ENCODE measurements at regions not wholly inside any gene's neighbourhood (a gene's known extent, or its start where the extent isn't known, plus 50 kb on each side); places are given as distances from the start of the nearest gene placed in this dataset.

DNA sequence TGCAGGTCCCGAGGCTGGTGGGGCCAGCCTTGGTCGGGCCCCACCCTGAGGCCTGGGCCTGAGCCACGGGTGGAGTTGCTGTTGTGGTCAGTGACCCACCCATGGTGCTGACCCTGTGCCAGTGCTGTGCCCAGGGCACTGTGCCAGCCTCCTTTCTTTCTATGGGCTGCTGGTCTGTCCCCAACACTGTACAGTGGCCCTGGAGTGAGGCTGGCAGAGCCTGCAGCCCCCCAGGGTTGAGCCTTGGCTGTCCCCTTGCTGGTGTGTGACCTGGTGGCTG, 1235.7 kb downstream of the BRD1 start:
- no peak for TF ChIP-seq ARNTL (CRISPR knock-in tag; IDR thresholded peaks at IDR 0.05; ENCODE audit: borderline replicate concordance, low read depth)
- no peak for TF ChIP-seq CSDC2 (CRISPR knock-in tag; IDR thresholded peaks at IDR 0.05)

All from SK-N-SH treated with all-trans-retinoic acid at 6 μM for 48 hours (cell line).